CD14-positive monocyte (primary cell): ENCODE measurements at regions not wholly inside any gene's neighbourhood (a gene's known extent, or its start where the extent isn't known, plus 50 kb on each side); places are given as distances from the start of the nearest gene placed in this dataset.

Experiments
- DNase-seq, 3 donors: peaks; one replicate each; pipeline ENCODE4 v3.0.0-alpha.2; 2011 to 2022
- H2AFZ ChIP-seq: 2 replicates; pipeline ENCODE4 v1.6.0; 2012; ENCODE audit warnings: mild to moderate bottlenecking, low read depth, low read length, inconsistent platforms; ENCODE audit not compliant: insufficient read depth, poor library complexity, severe bottlenecking
- H3K27ac ChIP-seq, 2 donors: 1 replicate in 1 of 2; 2 replicates in 1 of 2; pipeline ENCODE4 v1.5.1; 2012 to 2013; ENCODE audit warnings: low read length in 2 of 2, control low read depth in 1 of 2, inconsistent platforms in 1 of 2, low read depth in 1 of 2, mild to moderate bottlenecking in 1 of 2
- H3K27me3 ChIP-seq, 2 donors: one replicate each; pipeline versions ENCODE4 v1.6.0 to v1.6.1; 2011 to 2013; ENCODE audit warnings: low read length in 2 of 2; ENCODE audit not compliant: control insufficient read depth in 2 of 2, insufficient read depth in 2 of 2
- H3K36me3 ChIP-seq, 2 donors: replicated peaks in 1 of 2; 1 replicate in 1 of 2; 2 replicates in 1 of 2; pipeline versions ENCODE4 v1.5.1 to v1.6.1; 2012 to 2013; ENCODE audit warnings: low read length in 2 of 2, control low read depth in 1 of 2, inconsistent platforms in 1 of 2, mild to moderate bottlenecking in 1 of 2; ENCODE audit not compliant: insufficient read depth in 2 of 2, control insufficient read depth in 1 of 2
- H3K4me1 ChIP-seq, 2 donors: 1 replicate in 1 of 2; 2 replicates in 1 of 2; pipeline versions ENCODE4 v1.5.1 to v1.6.1; 2012 to 2013; ENCODE audit warnings: low read length in 2 of 2, control low read depth in 1 of 2, inconsistent platforms in 1 of 2, mild to moderate bottlenecking in 1 of 2, moderate library complexity in 1 of 2; ENCODE audit not compliant: insufficient read depth in 2 of 2, control insufficient read depth in 1 of 2
- H3K4me2 ChIP-seq: replicated peaks from 2 replicates; pipeline ENCODE3; 2012; ENCODE audit warnings: low read length, moderate library complexity, mild to moderate bottlenecking; ENCODE audit not compliant: poor library complexity, severe bottlenecking; ENCODE audit errors: extremely low read depth
- H3K4me3 ChIP-seq, 3 experiments: fragments of 200-600 bp in 1 of 3; sonication (generic) in 1 of 3; replicated peaks in 1 of 3; 1 replicate in 2 of 3; 2 replicates in 1 of 3; pipeline ENCODE4 v1.5.1; 2011 to 2013; ENCODE audit warnings: low read length in 3 of 3, mild to moderate bottlenecking in 3 of 3, control low read depth in 2 of 3, low read depth in 2 of 3, inconsistent platforms in 1 of 3, moderate library complexity in 1 of 3
- H3K79me2 ChIP-seq: 2 replicates; pipeline ENCODE4 v1.6.0; 2012; ENCODE audit warnings: mild to moderate bottlenecking, control low read depth, inconsistent platforms, low read length, moderate library complexity; ENCODE audit not compliant: insufficient read depth
- H3K9ac ChIP-seq: 2 replicates; pipeline ENCODE4 v1.6.0; 2017; ENCODE audit warnings: low read length, mild to moderate bottlenecking; ENCODE audit not compliant: insufficient read depth, poor library complexity, severe bottlenecking
- H3K9me3 ChIP-seq, 2 donors: replicated peaks in 1 of 2; 1 replicate in 1 of 2; 2 replicates in 1 of 2; pipeline versions ENCODE4 v1.5.1 to v1.6.1; 2012 to 2013; ENCODE audit warnings: low read length in 2 of 2, control low read depth in 1 of 2; ENCODE audit not compliant: control insufficient read depth in 1 of 2, insufficient read depth in 1 of 2
- H4K20me1 ChIP-seq: 2 replicates; pipeline ENCODE4 v1.6.0; 2012; ENCODE audit warnings: mild to moderate bottlenecking, low read length, control low read depth, moderate library complexity; ENCODE audit not compliant: insufficient read depth
- H3K27ac Mint-ChIP-seq, 7 donors: one replicate each; pipeline ENCODE4 v1.8.0; 2020; ENCODE audit warnings: mild to moderate bottlenecking in 7 of 7, mixed read lengths in 7 of 7, moderate library complexity in 6 of 7, inconsistent platforms in 2 of 7
- H3K27me3 Mint-ChIP-seq, 3 donors: one replicate each; pipeline ENCODE4 v1.8.0; 2021 to 2022; ENCODE audit warnings: low read depth in 3 of 3, mild to moderate bottlenecking in 3 of 3, mixed read lengths in 3 of 3, moderate library complexity in 3 of 3, inconsistent platforms in 1 of 3
- H3K36me3 Mint-ChIP-seq, 2 donors: one replicate each; pipeline ENCODE4 v1.8.0; 2020; ENCODE audit warnings: mixed read lengths in 2 of 2, inconsistent platforms in 1 of 2, mild to moderate bottlenecking in 1 of 2
- H3K4me1 Mint-ChIP-seq: one replicate; pipeline ENCODE4 v1.8.0; 2020; ENCODE audit warnings: mild to moderate bottlenecking, mixed read lengths
- H3K4me3 Mint-ChIP-seq, 2 donors: one replicate each; pipeline ENCODE4 v1.8.0; 2020; ENCODE audit warnings: mild to moderate bottlenecking in 2 of 2, mixed read lengths in 2 of 2, moderate library complexity in 1 of 2
- H3K9me3 Mint-ChIP-seq, 7 donors: one replicate each; pipeline ENCODE4 v1.8.0; 2020 to 2022; ENCODE audit warnings: mixed read lengths in 7 of 7, mild to moderate bottlenecking in 6 of 7, moderate library complexity in 6 of 7, inconsistent platforms in 2 of 7
- WGBS: methylation state at CpG from one replicate; pipeline ENCODE4 v1.1.5; 2013; ENCODE audit warnings: missing lambda C conversion rate; ENCODE audit not compliant: insufficient coverage; 5-methylcytosine and 5-hydroxymethylcytosine counted together
- intact Hi-C, 2 donors: fragments of 100-400 bp; cut with micrococcal nuclease; formaldehyde crosslinking; loops; one replicate each; pipeline versions ENCODE4 v1.15.0 to v1.15.1; 2023
- TF ChIP-seq, protein P1 (sequence below): fragments of 200-600 bp; IDR thresholded peaks from one replicate; pipeline ENCODE4 v1.8.0; 2022; ENCODE audit warnings: antibody characterized with exemption, mild to moderate bottlenecking

DNA sequence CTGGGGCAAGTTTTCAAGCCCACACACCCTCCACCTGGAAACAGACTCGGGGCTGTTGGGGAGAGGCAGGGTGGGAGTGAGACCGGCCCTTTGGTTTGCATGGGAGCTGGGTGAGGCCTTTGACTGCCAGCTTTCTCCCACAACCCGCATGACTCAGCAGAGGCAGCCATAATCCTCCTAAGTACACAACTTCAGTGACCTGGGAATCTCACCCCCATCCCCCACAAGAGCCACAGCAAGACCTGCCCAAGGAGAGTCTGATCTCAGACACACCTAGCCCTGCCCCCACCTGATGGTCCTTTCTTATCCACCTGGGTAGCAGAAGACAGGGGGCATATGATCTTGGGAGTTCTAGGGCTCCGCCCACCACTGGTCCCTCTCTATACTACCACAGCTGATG lies 1615.4 kb downstream of the EFNB2 start:
- no peak overlapping the region for H3K27ac ChIP-seq
- peaks cover 0 to 2% (median 0%) of the 10 kb centered on the region in 3 donors for H3K27me3 Mint-ChIP-seq
- no peaks in the 10 kb centered on the region for H3K4me1 Mint-ChIP-seq
- no peak overlapping the region for H3K4me3 Mint-ChIP-seq
- H3K27me3 ChIP-seq, result no peaks in the 10 kb centered on the region
- no peaks in the 10 kb centered on the region for H3K36me3 Mint-ChIP-seq
- H4K20me1 ChIP-seq, result no peaks in the 10 kb centered on the region
- H3K9ac ChIP-seq, result no peak overlapping the region
- peaks cover 10 to 25% (median 16%) of the 10 kb centered on the region in 7 donors for H3K9me3 Mint-ChIP-seq
- TF ChIP-seq, protein P1, sequence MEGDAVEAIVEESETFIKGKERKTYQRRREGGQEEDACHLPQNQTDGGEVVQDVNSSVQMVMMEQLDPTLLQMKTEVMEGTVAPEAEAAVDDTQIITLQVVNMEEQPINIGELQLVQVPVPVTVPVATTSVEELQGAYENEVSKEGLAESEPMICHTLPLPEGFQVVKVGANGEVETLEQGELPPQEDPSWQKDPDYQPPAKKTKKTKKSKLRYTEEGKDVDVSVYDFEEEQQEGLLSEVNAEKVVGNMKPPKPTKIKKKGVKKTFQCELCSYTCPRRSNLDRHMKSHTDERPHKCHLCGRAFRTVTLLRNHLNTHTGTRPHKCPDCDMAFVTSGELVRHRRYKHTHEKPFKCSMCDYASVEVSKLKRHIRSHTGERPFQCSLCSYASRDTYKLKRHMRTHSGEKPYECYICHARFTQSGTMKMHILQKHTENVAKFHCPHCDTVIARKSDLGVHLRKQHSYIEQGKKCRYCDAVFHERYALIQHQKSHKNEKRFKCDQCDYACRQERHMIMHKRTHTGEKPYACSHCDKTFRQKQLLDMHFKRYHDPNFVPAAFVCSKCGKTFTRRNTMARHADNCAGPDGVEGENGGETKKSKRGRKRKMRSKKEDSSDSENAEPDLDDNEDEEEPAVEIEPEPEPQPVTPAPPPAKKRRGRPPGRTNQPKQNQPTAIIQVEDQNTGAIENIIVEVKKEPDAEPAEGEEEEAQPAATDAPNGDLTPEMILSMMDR, result no peak
- DNase-seq, result no peak
- no peak overlapping the region for H3K4me2 ChIP-seq
- H3K36me3 ChIP-seq, result no peaks in the 10 kb centered on the region
- no peak overlapping the region for H3K27ac Mint-ChIP-seq
- intact Hi-C loops, result no loop called here
- no peak overlapping the region for H2AFZ ChIP-seq
- no peak overlapping the region for H3K4me3 ChIP-seq
- H3K4me1 ChIP-seq, result no peaks in the 10 kb centered on the region
- 100% methylated on average over 2 of the region's 4 CpGs for WGBS
- H3K79me2 ChIP-seq, result no peaks in the 10 kb centered on the region
- H3K9me3 ChIP-seq, result peaks cover 4 to 16% of the 10 kb centered on the region in 2 donors

DNA sequence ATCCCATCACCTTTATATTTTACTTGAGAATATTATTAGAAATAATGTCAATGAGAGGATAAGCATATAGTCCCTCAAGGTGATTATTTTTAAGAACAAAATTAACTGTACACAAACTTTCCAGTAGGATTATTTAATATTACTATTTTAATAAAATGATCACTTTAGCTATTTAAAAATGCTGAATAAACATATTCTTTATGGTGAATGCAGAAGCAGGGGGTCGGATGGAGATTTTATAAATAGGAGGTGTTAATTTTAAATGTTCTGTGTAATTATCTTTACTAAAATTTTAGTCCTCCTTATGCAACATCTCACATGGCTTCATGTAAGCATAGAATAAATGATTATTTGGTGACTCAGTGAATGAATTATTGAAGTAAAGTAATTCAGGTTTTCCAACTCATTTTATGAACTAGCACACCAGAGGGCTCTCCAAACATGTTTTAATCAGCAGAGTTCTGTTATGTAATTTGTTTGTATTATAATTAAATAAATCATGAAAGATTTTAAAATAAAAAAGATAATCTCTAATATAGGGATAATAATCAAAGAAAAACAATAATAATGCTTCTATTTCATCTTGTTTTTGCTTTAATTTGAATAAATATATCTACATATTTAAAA lies 1635.2 kb downstream of the EFNB2 start:
- Histone ChIP-seq H3K9me3 (no peaks in the 10 kb centered on the region), H3K4me3 (no peak overlapping the region), H3K79me2 (no peaks in the 10 kb centered on the region), H3K36me3 (no peaks in the 10 kb centered on the region), H3K4me1 (no peaks in the 10 kb centered on the region), H4K20me1 (no peaks in the 10 kb centered on the region), H2AFZ (no peak overlapping the region), H3K9ac (no peak overlapping the region), H3K27ac (no peak overlapping the region), H3K27me3 (no peaks in the 10 kb centered on the region), H3K4me2 (no peak overlapping the region)
- TF ChIP-seq, protein P1, result no peak
- Mint-ChIP-seq H3K27ac (no peak overlapping the region), H3K4me3 (no peak overlapping the region), H3K9me3 (peaks cover 0 to 5% (median 2%) of the 10 kb centered on the region in 7 donors), H3K4me1 (no peaks in the 10 kb centered on the region), H3K36me3 (no peaks in the 10 kb centered on the region), H3K27me3 (no peaks in the 10 kb centered on the region)
- intact Hi-C loops, result no loop called here
- WGBS, result no CpG with 5 or more reads among the region's 1 CpG
- DNase-seq, result no peak
